ENCODE measurements at regions not wholly inside any gene's neighbourhood (a gene's known extent, or its start where the extent isn't known, plus 50 kb on each side); places are given as distances from the start of the nearest gene placed in this dataset.

DNA sequence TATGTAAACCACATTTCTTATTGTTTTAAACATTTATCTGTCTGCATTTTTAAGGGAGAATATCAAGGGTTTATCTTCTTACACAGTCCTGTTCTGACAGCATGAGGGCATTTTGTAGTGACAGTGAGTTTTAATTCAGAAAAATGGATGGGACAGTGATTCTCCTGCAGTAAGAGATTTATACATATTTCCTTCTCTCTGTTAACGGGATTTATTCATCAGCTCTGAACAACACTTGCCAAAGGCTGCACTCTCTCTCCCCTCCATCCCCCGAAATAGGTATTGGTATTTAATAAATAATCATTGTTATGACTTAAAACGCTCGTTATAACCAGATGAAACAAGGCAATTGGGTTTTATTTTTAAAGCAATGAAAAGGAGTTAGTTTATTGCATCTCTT lies 410.9 kb downstream of the STIM2 start:
- Mint-ChIP-seq H3K27me3 (ENCODE audit: unreplicated experiment) (no peaks in the 10 kb centered on the region), H3K27ac (ENCODE audit: unreplicated experiment) (no peak overlapping the region)
- TF ChIP-seq, protein P1, sequence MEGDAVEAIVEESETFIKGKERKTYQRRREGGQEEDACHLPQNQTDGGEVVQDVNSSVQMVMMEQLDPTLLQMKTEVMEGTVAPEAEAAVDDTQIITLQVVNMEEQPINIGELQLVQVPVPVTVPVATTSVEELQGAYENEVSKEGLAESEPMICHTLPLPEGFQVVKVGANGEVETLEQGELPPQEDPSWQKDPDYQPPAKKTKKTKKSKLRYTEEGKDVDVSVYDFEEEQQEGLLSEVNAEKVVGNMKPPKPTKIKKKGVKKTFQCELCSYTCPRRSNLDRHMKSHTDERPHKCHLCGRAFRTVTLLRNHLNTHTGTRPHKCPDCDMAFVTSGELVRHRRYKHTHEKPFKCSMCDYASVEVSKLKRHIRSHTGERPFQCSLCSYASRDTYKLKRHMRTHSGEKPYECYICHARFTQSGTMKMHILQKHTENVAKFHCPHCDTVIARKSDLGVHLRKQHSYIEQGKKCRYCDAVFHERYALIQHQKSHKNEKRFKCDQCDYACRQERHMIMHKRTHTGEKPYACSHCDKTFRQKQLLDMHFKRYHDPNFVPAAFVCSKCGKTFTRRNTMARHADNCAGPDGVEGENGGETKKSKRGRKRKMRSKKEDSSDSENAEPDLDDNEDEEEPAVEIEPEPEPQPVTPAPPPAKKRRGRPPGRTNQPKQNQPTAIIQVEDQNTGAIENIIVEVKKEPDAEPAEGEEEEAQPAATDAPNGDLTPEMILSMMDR (IDR thresholded peaks at IDR 0.05; ENCODE audit: partially characterized antibody, unreplicated experiment) = no peak

DNA sequence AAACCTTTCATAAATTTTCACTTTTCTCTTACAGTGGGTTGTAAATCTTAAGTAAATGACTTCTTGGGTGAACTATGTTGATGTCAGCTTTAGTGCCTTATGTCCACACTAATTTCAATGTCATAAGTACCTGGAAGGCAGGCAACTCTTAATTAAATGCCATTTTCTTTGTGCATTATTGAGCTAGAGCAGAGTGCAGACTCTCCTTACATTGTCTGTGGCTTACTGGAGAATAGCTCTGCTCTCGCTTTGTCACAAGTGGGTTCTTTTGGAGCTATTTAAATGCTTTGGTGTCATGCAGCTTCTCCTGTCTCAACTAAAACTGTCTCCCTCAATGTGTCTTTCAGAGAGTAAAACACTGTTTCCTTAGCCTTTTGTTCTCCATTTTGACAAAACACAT lies 411.6 kb downstream of the STIM2 start:
- Mint-ChIP-seq H3K9me3 (ENCODE audit: unreplicated experiment) (no peaks in the 10 kb centered on the region), H3K4me1 (ENCODE audit: low read depth, unreplicated experiment) (no peaks in the 10 kb centered on the region), H3K27ac (ENCODE audit: unreplicated experiment) (no peak overlapping the region), H3K4me3 (ENCODE audit: unreplicated experiment) (no peak overlapping the region), H3K36me3 (ENCODE audit: unreplicated experiment) (no peaks in the 10 kb centered on the region), H3K27me3 (ENCODE audit: unreplicated experiment) (no peaks in the 10 kb centered on the region)
- TF ChIP-seq, protein P1 (IDR thresholded peaks at IDR 0.05; ENCODE audit: partially characterized antibody, unreplicated experiment) = no peak
- DNase-seq = no peak

More for the DNA sequence above, 410.9 kb downstream of the STIM2 start:
- peaks cover 1% of the 10 kb centered on the region for H3K9me3 Mint-ChIP-seq (ENCODE audit: unreplicated experiment)
- H3K36me3 Mint-ChIP-seq (ENCODE audit: unreplicated experiment) = no peaks in the 10 kb centered on the region
- no peak overlapping the region for H3K4me3 Mint-ChIP-seq (ENCODE audit: unreplicated experiment)
- no peaks in the 10 kb centered on the region for H3K4me1 Mint-ChIP-seq (ENCODE audit: low read depth, unreplicated experiment)
- DNase-seq = no peak

DNA sequence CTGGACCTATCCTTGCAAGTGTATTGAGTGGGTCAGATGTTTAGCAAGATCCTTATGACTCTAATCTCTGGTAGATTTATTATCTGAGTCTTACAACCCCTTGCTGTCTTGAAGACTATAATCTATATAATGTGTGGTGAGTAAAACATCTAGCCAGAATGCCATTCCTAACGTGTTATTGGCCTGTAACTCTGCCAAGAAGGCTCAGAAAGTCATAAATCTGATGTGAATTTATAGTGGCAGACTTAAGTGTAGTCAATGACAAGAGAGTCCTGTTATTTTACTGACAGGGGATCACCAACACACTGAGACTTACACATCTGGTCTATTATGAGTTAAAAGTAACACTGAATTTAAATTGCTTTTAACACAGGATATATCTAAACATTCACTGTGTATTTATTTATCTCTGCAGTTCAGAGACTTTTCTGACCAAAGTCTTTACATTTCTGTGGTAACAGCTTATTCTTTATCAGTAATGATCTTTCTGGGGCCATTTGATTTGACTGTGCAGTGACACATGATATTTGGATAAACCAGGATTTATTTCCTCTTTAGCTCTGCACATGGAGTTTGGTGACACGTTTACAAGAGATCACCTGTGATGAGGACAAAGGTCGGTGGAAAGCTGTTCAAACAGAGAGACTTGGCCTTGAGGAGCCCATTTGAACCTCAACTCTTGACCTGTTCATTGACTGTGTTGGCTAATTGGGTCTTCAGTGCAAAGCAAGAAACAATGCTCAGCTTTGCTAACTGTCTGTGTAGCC lies 415.8 kb downstream of the STIM2 start:
- TF ChIP-seq, protein P1 (IDR thresholded peaks at IDR 0.05; ENCODE audit: partially characterized antibody, unreplicated experiment) = no peak
- Mint-ChIP-seq H3K27me3 (ENCODE audit: unreplicated experiment) (no peaks in the 10 kb centered on the region), H3K4me3 (ENCODE audit: unreplicated experiment) (no peak overlapping the region), H3K27ac (ENCODE audit: unreplicated experiment) (no peak overlapping the region), H3K4me1 (ENCODE audit: low read depth, unreplicated experiment) (no peaks in the 10 kb centered on the region), H3K9me3 (ENCODE audit: unreplicated experiment) (no peaks in the 10 kb centered on the region), H3K36me3 (ENCODE audit: unreplicated experiment) (no peaks in the 10 kb centered on the region)
- DNase-seq = no peak

DNA sequence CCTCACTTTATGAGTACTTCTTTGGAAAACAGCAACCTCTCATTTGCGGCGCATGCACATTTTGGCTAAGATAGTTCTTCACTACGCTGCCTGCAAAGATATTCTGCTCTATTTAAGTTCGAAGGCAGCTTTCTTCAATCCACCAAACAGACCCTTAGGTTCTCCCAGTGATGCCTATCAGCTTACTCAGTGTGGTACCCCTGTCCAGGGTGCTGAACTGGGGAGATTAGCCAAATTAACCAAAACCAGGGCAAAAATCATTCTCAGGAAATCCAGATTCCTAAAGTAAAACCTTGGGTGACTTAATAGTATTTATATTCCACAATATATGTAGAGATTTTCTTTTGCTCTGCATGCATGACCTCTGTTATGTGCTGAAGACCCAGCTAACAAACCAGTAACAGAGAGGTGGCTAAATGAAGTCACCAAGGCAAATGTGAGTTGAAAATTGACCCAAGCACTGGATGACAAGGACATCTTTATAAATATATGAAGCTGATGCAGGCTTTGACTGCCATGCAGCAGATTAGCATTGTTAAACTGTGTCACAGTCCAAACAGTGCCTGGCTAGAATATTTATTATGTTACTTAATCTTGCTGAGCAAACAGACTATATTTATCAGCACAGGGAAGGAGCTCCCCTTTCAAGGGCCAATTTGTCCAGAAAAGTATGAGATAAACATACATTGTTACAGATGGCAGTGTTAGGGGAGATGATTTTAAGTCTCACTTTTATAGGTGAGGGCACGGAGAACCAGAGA lies 418.2 kb downstream of the STIM2 start:
- no peaks in the 10 kb centered on the region for H3K9me3 Mint-ChIP-seq (ENCODE audit: unreplicated experiment)
- TF ChIP-seq, protein P1 (IDR thresholded peaks at IDR 0.05; ENCODE audit: partially characterized antibody, unreplicated experiment) = no peak
- H3K27me3 Mint-ChIP-seq (ENCODE audit: unreplicated experiment) = no peaks in the 10 kb centered on the region
- H3K4me1 Mint-ChIP-seq (ENCODE audit: low read depth, unreplicated experiment) = no peaks in the 10 kb centered on the region
- H3K36me3 Mint-ChIP-seq (ENCODE audit: unreplicated experiment) = no peaks in the 10 kb centered on the region
- H3K4me3 Mint-ChIP-seq (ENCODE audit: unreplicated experiment) = no peak overlapping the region
- DNase-seq = no peak
- H3K27ac Mint-ChIP-seq (ENCODE audit: unreplicated experiment) = no peak overlapping the region

DNA sequence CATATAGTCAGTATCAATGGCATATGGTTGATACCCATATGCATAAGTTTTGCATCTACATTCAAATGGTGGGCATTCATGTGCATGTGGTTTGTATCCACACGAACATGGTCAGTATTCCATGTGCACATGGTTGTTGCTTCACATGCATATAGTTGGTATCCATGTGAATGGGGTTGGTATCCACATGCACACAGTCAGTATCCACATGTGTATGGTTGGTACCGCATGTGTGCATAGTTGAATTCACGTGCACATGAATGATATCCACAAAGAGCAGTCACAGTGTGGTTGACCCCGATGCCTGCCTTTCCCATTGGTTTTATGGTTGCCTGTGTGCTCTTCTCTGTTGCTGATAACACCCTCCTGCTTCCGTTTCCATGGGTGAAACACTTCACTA lies 427.9 kb downstream of the STIM2 start:
- Mint-ChIP-seq H3K4me3 (ENCODE audit: unreplicated experiment) (no peak overlapping the region), H3K4me1 (ENCODE audit: low read depth, unreplicated experiment) (peaks cover 2% of the 10 kb centered on the region), H3K27ac (ENCODE audit: unreplicated experiment) (no peak overlapping the region), H3K36me3 (ENCODE audit: unreplicated experiment) (no peaks in the 10 kb centered on the region), H3K27me3 (ENCODE audit: unreplicated experiment) (peaks cover 2% of the 10 kb centered on the region), H3K9me3 (ENCODE audit: unreplicated experiment) (no peaks in the 10 kb centered on the region)
- DNase-seq = no peak
- TF ChIP-seq, protein P1 (IDR thresholded peaks at IDR 0.05; ENCODE audit: partially characterized antibody, unreplicated experiment) = no peak

Data from glutamatergic neuron (in vitro differentiated cells).